ENCODE measurements at regions not wholly inside any gene's neighbourhood (a gene's known extent, or its start where the extent isn't known, plus 50 kb on each side); places are given as distances from the start of the nearest gene placed in this dataset.

GRCh38 chr18:60174832-60175231 is 197.7 kb downstream of the MC4R start:
- TF ChIP-seq CTCF (IDR thresholded peaks at IDR 0.05) (no peak), POLR2A (IDR thresholded peaks at IDR 0.05) (no peak)

Measured in heart left ventricle (tissue), 13 donors.